GM12878 (cell line): ENCODE measurements at regions not wholly inside any gene's neighbourhood (a gene's known extent, or its start where the extent isn't known, plus 50 kb on each side); places are given as distances from the start of the nearest gene placed in this dataset.

Experiments used
- BACH1 ChIP-seq: fragments of 450-650 bp; IDR thresholded peaks from 2 replicates; pipeline ENCODE4 v1.6.1; 2017; ENCODE audit warnings: mild to moderate bottlenecking, borderline replicate concordance
- BCL11A ChIP-seq: IDR thresholded peaks from 2 replicates; pipeline ENCODE4 v1.6.1; 2011; ENCODE audit warnings: low read depth, low read length
- BHLHE40 ChIP-seq, 2 experiments: fragments of 450-650 bp in 1 of 2; IDR thresholded peaks; 2 replicates each; pipeline ENCODE4 v1.6.1; 2011 to 2017; ENCODE audit warnings: low read depth in 2 of 2, borderline replicate concordance in 1 of 2, improper control_type of control experiment in 1 of 2, low read length in 1 of 2, mild to moderate bottlenecking in 1 of 2
- CBX5 ChIP-seq: sonication (generic); IDR thresholded peaks from 2 replicates; pipeline ENCODE4 v1.6.1; 2016; ENCODE audit warnings: low read depth, moderate library complexity, mild to moderate bottlenecking, inconsistent platforms
- CTCF ChIP-seq, 3 experiments: IDR thresholded peaks in 2 of 3; conservative IDR thresholded peaks in 1 of 3; 2 replicates each; pipeline ENCODE4 v1.5.1; 2011; ENCODE audit warnings: low read depth in 3 of 3, low read length in 3 of 3, mild to moderate bottlenecking in 3 of 3, control low read depth in 2 of 3, moderate library complexity in 2 of 3, inconsistent platforms in 1 of 3, mixed read lengths in 1 of 3; ENCODE audit not compliant: control insufficient read depth in 2 of 3, insufficient read depth in 1 of 3; ENCODE audit errors: extremely low read depth in 1 of 3
- EED ChIP-seq: sonication (generic); IDR thresholded peaks from 2 replicates; pipeline ENCODE4 v1.6.1; 2016; ENCODE audit warnings: antibody characterized with exemption, low read depth
- EZH2 ChIP-seq: IDR thresholded peaks from 2 replicates; pipeline ENCODE4 v1.6.1; 2012; ENCODE audit warnings: low read depth, mild to moderate bottlenecking, control low read depth, inconsistent platforms, low read length, borderline replicate concordance; ENCODE audit not compliant: control insufficient read depth
- HCFC1 ChIP-seq: fragments of 150-350 bp; IDR thresholded peaks from 2 replicates; pipeline ENCODE4 v1.6.1; 2014; ENCODE audit warnings: low read length
- IKZF2 ChIP-seq, 2 experiments: fragments of 450-650 bp; IDR thresholded peaks; 2 replicates each; pipeline ENCODE4 v1.6.1; 2017; ENCODE audit warnings: mild to moderate bottlenecking in 2 of 2, moderate library complexity in 2 of 2
- JUND ChIP-seq: IDR thresholded peaks from 2 replicates; pipeline ENCODE4 v1.6.1; 2012; ENCODE audit warnings: low read depth, mild to moderate bottlenecking, low read length, improper control_type of control experiment, moderate library complexity
- LARP7 ChIP-seq: fragments of 450-650 bp; IDR thresholded peaks from 2 replicates; pipeline ENCODE4 v1.6.1; 2017; ENCODE audit warnings: mild to moderate bottlenecking
- MAX ChIP-seq: IDR thresholded peaks from 2 replicates; pipeline ENCODE4 v1.6.1; 2012; ENCODE audit warnings: low read depth, low read length, improper control_type of control experiment
- MLLT1 ChIP-seq: fragments of 450-650 bp; IDR thresholded peaks from 2 replicates; pipeline ENCODE4 v1.6.1; 2016; ENCODE audit warnings: mild to moderate bottlenecking
- NBN ChIP-seq: fragments of 450-650 bp; IDR thresholded peaks from 2 replicates; pipeline ENCODE4 v1.6.1; 2016
- NFIC ChIP-seq: IDR thresholded peaks from 2 replicates; pipeline ENCODE4 v1.6.1; 2012; ENCODE audit warnings: low read depth, mild to moderate bottlenecking, inconsistent platforms, low read length, moderate library complexity
- NR2C1 ChIP-seq: fragments of 450-650 bp; IDR thresholded peaks from 2 replicates; pipeline ENCODE4 v1.6.1; 2017; ENCODE audit warnings: antibody characterized with exemption, mild to moderate bottlenecking, moderate library complexity
- NR2F1 ChIP-seq: fragments of 450-650 bp; conservative IDR thresholded peaks from 2 replicates; pipeline ENCODE4 v1.6.1; 2017; ENCODE audit warnings: mild to moderate bottlenecking
- PAX8 ChIP-seq: fragments of 450-650 bp; IDR thresholded peaks from 2 replicates; pipeline ENCODE4 v1.6.1; 2017; ENCODE audit warnings: mild to moderate bottlenecking, moderate library complexity
- POLR2AphosphoS5 ChIP-seq: IDR thresholded peaks from 2 replicates; pipeline ENCODE4 v1.6.1; 2011; ENCODE audit warnings: mild to moderate bottlenecking, low read length, inconsistent platforms
- RFX5 ChIP-seq: IDR thresholded peaks from 2 replicates; pipeline ENCODE4 v1.6.1; 2011; ENCODE audit warnings: low read depth, low read length, improper control_type of control experiment
- RUNX3 ChIP-seq: IDR thresholded peaks from 2 replicates; pipeline ENCODE4 v1.6.1; 2012; ENCODE audit warnings: low read length, inconsistent platforms
- SIN3A ChIP-seq: IDR thresholded peaks from 2 replicates; pipeline ENCODE4 v1.6.1; 2012; ENCODE audit warnings: low read depth, low read length, improper control_type of control experiment
- SP1 ChIP-seq: IDR thresholded peaks from one replicate; pipeline ENCODE4 v1.6.1; 2011; ENCODE audit warnings: low read depth, low read length
- SPI1 ChIP-seq: IDR thresholded peaks from 2 replicates; pipeline ENCODE4 v1.6.1; 2011; ENCODE audit warnings: low read depth, mild to moderate bottlenecking, low read length, moderate library complexity, borderline replicate concordance; ENCODE audit not compliant: insufficient read depth
- SREBF1 ChIP-seq: IDR thresholded peaks from 2 replicates; pipeline ENCODE4 v1.6.1; 2012; ENCODE audit warnings: mild to moderate bottlenecking, low read length
- USF2 ChIP-seq: IDR thresholded peaks from 2 replicates; pipeline ENCODE4 v1.6.1; 2011; ENCODE audit warnings: low read depth, low read length, improper control_type of control experiment, borderline replicate concordance
- YBX1 ChIP-seq: fragments of 450-650 bp; IDR thresholded peaks from 2 replicates; pipeline ENCODE4 v1.6.1; 2016; ENCODE audit warnings: antibody characterized with exemption
- YY1 ChIP-seq: IDR thresholded peaks from 2 replicates; pipeline ENCODE4 v1.6.1; 2011; ENCODE audit warnings: low read depth, mild to moderate bottlenecking, low read length
- ZNF207 ChIP-seq: fragments of 450-650 bp; IDR thresholded peaks from 2 replicates; pipeline ENCODE4 v1.6.1; 2014; ENCODE audit warnings: antibody characterized with exemption, mild to moderate bottlenecking, borderline replicate concordance

GRCh38 chr15:47857776-47858167 lies 140.5 kb downstream of the SEMA6D start (continued):
- peak; percentile 85 for TF ChIP-seq SPI1
- TF ChIP-seq HCFC1 = no peak
- TF ChIP-seq BCL11A = no peak
- TF ChIP-seq PAX8 = no peak
- TF ChIP-seq NBN = no peak
- TF ChIP-seq POLR2AphosphoS5 = no peak
- no peak for TF ChIP-seq LARP7
- TF ChIP-seq ZNF207 = no peak
- TF ChIP-seq IKZF2 (IDR thresholded peaks at IDR 0.05) = no peak; a peak in 1 of 4 replicates
- no peak for TF ChIP-seq SP1
- TF ChIP-seq NR2F1 = no peak
- TF ChIP-seq CTCF (IDR thresholded peaks at IDR 0.05 in 2 of 3, conservative IDR thresholded peaks at IDR 0.05 in 1 of 3; ENCODE audit: control insufficient read depth in 2 of 3, extremely low read depth in 1 of 3, insufficient read depth in 1 of 3, low read depth in 3 of 3, low read length in 3 of 3) = no peak
- no peak for TF ChIP-seq SREBF1
- peak; percentile 42; the same call in 1 of the 2 replicates for TF ChIP-seq NFIC
- no peak for TF ChIP-seq CBX5
- peak; percentile 89 for TF ChIP-seq RUNX3
- no peak for TF ChIP-seq YY1
- no peak for TF ChIP-seq MLLT1
- no peak for TF ChIP-seq RFX5
- no peak for TF ChIP-seq YBX1
- peak; percentile 42 to 46; a peak in 1 of 4 replicates for TF ChIP-seq BHLHE40 (IDR thresholded peaks at IDR 0.05; ENCODE audit: borderline replicate concordance in 1 of 2, low read depth in 2 of 2, low read length in 1 of 2)
- no peak for TF ChIP-seq JUND
- TF ChIP-seq SIN3A = no peak
- TF ChIP-seq USF2 = no peak
- no peak for TF ChIP-seq NR2C1
- TF ChIP-seq EED = 0 out of 2 replicates have a peak, but pooled peaks have one; percentile 24
- TF ChIP-seq MAX = no peak
- no peak for TF ChIP-seq BACH1
- TF ChIP-seq EZH2 = no peak
